ENCODE measurements at regions not wholly inside any gene's neighbourhood (a gene's known extent, or its start where the extent isn't known, plus 50 kb on each side); places are given as distances from the start of the nearest gene placed in this dataset.
"Not testable (repeated sequence)": the region's sequence is repeated elsewhere in the genome, so short reads cannot be mapped to it uniquely, and the experiment has no call there.

DNA sequence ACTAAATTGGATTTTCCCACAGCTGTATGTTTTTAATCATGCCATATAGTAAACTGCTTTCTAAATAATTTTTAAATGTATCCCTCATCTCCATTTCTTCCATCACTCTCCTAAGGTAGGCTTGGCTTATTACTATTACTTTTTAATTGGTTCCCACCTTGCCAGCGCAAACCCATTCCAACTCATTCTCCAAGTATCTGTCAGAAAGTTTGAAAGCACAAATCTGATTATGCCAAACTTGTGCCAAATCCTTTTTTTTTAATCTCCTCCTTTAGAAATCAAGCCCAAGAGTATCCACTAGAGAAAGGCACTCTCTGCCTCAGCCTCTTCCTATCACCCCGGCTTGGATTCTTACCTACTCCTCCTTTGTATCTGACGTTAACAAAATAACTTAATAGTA, 784.5 kb downstream of the TBL1XR1 start:
- no peak for DNase-seq

DNA sequence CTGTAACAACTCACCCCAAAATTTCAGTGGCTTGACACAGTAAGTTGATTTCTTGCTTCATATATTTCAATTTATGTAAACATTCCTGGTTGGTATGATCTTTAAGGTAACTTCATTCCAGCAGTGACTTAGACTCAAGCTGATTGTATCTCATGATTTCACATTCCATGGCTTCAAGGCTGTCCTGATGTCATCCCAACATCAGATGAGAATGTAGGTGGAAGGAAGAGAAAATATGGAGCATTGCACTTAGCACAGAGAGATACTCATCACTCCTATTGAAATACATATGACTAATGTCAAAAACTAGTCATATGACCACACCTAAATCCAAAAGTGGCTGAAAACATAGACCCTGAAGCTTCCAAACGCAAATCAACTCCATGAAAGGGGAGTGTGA, 793.8 kb downstream of the TBL1XR1 start:
- DNase-seq = no peak

DNA sequence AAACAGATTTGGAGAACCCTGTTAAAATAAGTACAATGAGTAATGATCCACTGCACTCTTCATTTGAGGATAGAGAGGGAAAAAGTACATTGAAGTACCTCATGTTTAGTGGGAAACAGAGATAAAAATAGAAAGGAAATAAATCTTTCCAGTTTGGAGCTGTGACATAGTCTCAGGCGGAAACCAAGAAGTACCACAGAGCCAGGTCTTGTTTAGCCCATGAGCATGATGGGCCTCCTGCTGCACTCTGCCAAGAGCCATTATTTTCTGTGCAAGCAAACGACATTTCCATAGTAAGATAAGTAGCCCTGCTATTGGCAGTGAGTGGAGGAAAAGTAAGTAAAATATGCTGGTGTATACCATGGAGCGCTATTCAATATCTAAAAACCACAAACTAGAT, 796.1 kb downstream of the TBL1XR1 start:
- DNase-seq = no peak

DNA sequence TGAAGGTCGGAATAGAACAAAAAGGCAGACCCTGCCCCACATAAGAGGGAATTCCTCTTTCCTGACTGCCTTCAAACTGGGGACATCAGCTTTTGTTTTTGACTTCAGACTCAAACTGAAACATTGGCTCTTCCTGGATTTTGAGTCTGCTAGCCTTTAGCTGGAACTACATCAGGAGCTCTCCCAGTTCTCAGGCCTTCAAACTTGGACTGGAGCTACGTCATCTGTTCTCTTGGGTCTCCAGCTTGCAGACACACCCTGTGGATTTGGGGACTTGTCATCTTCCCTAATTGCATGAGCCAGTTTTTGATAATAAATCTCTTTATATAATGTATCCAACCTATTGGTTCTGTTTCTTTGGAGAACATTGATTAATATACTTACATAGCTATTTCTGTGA, 798.1 kb downstream of the TBL1XR1 start:
- no peak for DNase-seq

DNA sequence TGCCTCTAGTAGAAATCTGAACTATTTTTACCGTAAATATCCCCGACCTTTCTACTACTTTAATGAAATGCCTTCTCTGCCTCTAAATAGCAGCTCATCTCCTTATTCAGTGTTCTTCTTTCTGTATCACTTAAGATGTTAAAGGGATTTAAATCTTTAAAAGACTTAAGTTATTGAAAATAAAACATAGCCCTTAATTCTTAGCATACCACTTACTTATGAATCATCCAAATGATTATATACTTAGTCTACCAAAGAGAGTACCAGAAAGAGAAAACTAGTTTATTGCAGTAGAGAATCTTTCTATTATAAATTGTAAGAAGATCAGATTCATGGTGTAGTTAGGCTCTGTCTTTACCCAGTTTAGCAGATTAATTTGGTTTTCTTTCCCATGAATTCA, 802.0 kb downstream of the TBL1XR1 start:
- DNase-seq = no peak

DNA sequence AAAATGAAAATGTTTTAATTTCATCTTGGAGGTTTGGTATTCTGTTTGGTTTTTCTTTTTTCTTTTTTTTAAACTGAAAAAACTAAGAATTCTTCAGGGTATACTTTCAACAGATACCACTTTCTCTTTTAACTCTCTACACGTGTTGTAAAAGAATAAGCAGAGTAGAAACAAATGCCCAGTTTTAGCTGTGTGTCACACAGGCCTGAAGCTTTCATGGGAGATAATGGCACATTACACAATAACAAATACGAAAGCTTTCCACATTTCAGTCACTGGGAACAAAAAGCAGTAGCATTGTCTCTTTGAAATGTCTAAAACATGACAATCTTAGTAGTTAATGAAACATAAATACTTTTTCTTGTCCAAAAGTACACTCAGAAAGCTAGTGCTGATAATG, 818.5 kb downstream of the TBL1XR1 start:
- no peak for DNase-seq

DNA sequence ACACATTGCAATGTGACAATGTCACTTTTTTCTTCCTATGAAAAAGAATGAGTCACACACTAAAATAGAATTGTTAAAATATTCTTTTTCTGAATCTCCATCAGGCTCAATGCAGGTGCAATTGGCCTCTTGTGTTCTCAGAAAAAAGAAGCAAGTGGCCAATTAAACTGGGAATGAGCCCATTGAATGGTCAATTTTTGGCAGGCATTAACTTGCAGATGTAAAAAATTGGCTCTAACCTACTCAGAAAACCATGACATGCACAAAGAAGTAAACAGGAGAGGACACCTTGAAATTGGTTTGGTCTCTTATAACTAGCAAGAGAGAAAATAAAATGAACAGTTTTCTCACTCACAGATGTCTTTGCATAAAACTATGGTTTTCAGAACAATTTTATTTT, 820.8 kb downstream of the TBL1XR1 start:
- peak; percentile 41 for DNase-seq

DNA sequence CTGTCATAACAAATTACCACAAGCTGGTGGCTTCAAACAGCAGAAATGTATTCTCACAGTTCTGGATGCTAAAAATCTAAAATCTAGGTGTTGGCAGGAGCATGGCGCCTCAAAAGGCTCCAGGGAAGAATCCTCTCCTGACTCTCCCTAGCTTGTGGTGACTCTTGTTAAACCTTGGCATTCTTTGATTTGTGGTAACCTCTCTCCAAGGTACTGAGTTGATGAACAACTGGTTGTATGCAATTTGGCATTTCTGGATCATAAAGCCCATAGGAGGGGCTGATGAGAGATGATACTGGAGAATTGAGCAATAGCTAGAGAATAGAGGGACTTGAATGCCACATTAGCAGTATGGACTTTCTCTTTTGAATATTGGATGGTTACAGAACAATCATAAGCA, 821.8 kb downstream of the TBL1XR1 start:
- DNase-seq = no peak

DNA sequence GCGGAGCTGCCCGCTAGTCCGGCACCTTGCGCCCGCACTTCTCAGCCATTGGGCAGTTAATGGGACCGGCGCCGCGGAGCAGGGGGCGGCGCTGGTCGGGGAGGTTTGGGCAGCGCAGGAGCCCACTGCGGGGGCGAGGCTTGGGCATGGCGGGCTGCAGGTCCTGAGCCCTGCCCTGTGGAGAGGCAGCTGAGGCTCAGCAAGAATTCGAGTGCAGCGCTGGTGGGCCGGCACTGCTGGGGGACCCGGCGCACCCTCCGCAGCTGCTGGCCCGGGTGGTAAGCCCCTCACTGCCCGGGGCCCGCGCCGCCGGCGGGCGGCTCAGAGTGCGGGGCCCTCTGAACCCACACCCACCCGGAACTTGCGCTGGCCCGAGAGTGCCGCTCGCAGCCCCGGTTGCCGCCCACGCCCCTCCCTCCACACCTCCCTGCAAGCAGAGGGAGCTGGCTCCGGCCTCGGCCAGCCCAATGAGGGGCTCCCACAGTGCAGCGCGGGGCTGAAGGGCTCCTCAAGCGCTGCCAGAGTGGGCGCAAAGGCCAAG, 835.0 kb downstream of the TBL1XR1 start:
- no peak for DNase-seq

DNA sequence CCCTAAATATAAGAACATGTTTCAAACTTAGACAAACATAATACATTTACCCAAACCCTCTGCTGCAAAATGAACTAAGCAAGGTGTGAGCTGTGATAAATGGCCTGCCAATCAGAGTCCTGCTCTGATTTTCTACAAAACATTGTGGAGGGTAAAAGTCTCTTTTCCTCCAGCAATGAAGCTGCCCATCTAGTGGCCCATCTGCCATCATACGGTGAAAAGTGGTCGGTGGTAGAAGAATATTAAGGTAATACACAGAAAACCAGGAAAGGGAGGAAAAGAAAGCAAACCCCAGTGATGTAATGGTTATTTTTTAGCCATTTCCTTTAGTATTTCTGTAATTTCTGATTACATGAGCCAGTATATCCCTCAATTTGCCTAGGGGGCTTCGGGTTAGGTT, 838.1 kb downstream of the TBL1XR1 start:
- no peak for DNase-seq

DNA sequence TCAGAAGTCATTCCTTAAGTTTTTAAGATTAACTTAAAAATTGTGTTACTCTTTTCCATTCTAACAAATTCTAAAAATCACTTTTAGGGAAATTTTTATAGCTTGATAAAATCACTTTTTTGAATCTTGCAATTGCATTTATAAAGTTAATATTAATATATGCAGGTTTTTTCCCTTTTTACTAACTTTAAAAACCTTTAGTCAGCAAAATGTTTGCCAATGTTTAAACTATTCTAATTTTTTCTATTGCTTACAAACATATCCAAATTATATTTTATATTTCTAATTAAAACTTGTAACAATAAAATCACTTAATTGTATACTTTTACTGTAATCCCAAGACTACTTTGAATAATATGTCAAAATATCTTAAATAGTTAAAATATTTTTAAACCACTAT, 839.4 kb downstream of the TBL1XR1 start:
- DNase-seq = no peak

DNA sequence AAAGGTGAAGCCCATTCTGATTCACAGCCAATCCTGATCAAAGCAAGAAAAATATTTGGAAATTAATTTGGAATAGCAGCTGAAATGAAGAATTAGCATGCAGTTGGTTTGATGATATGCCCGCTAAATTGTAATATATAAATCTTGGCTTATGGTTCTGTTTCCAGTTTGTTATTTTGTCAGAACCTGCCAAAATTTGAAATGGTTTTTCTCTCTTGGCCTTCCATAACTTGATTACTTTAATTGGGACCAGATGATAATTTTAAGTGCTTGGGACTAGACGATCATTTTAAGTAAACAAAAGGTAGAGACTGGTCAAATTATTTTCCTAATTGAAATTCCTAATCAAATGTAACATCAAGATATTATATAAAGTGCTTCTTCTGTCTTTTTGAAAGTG, 842.4 kb downstream of the TBL1XR1 start:
- DNase-seq = no peak

DNA sequence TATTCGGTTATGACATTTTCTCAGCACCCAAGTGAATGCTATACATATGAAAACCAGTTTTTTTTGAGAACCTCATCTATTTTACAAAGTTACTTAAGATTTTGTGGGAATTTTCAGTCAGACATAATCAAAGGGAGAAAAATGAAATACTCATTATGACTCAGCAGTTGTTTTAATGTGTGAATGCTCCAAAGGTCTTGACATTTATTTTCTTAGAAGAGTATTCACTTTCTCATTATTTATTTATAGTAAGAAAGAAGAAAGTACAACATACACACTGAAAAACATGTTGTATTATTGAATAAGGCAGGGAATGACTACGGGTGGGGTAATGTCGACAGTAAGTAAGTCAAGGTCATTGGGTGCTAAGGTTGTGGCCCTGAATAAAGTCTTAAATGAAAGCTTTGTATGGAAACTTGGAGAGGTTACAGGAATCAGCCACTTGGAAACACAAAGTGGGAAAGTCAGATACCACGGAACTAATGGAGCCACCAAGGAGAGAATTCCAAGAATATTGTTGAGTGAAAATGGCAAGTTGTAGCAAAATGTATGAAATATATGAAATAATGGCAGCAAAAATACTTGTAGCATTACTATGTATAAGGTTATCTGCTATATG, 844.5 kb downstream of the TBL1XR1 start:
- no peak for DNase-seq

DNA sequence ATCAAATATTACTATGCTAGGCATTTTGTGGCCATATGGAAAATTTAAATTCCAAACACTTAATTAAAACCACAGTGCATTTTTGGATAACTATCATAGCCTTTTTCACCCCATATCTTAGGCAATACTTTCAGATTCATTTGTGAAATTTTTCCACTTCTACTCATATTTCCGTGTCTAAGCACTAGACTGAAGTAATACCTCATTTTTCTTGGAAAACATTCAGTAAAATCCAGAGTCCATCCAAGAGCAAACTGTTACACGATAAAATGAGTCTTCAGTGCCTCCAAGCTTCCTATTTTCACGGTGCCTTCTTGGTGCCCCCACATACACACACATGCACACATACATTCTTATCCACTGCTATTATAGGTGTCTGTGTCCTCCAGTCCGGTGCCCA, 845.9 kb downstream of the TBL1XR1 start:
- DNase-seq = no peak

DNA sequence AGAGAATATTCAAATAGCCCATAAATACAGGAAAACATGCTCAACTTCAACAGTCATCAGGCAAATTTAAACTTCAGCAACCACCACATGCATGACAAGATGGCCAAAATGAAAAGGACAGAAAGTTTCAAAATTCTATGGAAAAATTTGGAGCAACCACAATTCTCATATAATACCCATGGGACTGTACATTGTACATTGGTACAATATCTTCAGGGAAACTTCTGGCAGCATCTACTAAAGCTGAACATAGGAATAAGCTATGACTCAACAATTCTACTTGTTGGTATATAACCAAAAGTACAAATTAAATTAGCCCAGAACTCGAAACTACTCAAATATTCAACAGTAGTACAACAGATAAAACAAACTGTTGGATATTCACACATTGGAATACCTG, 847.6 kb downstream of the TBL1XR1 start:
- DNase-seq = no peak

DNA sequence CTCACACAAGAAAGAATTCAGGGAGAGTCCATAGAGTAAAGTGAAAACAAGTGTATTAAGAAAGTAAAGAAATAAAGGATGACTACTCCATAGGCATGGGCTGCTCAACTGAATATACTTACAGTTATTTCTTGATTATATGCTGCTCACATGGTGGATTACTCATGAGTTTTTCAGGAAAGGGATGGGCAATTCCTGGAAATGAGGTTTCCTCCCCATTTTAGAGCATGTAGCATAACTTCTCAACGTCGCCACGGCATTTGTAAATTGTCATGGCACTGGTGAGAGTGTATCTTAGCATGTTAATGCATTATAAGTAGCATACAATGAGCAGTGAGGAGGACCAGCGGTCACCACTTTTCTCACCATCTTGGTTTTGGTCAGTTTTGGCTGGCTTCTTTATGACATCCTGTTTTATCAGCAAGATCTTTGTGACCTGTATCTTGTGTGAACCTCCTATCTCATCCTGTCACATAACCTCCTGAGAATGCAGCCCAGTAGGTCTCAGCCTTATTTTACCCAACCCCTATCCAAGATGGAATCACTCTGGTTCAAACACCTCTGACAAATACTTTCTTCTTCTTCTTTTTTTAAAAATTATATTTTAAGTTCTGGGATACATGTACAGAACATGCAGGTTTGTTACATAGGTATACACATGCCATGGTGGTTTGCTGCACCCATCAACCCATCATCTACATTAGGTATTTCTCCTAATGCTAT, 849.7 kb downstream of the TBL1XR1 start:
- no peak for DNase-seq

DNA sequence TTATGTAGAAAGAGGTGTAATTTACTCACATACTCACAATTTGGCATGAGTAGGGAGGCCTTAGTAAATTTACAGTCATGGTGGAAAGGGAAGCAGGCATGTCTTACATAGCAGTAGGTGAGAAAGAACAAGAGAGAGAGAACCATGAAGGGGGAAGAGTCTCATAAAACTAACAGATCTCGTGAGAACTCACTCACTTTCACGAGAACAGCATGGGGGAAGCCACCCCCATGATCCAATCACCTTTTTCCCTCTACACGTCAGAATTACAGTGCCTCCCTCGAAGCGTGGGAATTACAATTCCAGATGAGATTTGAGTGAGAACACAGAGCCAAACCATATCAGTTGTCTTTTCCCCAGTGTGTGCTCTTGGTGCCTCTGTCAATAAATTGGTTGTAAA, 855.3 kb downstream of the TBL1XR1 start:
- no peak for DNase-seq

DNA sequence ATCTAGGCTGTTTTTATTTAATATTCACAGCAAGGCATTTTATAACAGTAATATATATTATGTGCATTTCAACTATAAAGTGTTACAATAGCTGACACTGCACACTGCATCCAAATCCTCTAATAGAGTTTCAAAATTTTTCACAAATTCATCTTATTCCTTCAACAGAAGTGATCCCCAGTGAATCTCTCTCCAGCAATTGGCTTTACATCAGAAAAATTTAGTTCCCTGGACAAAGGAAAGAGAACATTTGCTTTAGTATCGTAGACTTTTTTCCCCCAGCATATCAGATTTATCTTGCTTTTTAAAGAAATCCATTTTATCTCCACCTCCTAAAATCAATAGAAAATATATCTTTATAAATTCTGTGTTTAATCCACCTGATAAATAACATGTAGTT, 868.6 kb downstream of the TBL1XR1 start:
- no peak for DNase-seq

DNA sequence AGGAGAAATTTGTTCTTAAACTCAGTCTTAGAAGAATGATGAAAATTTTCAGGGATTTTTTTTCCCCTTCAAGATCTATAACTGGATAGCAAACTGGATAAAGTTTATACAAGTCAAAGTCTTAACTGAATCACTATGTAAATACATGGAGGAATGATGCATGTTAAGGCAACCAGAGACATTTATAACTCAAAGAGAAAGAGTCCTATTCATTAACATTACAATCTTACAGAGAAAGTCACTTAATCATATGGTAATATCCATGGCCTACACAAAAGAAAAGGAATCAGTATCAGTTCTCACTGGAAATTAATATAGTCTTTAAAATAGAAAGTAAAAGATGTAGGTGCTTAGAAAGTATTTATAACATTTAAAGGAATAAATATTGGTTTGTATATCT, 869.1 kb downstream of the TBL1XR1 start:
- DNase-seq = no peak

DNA sequence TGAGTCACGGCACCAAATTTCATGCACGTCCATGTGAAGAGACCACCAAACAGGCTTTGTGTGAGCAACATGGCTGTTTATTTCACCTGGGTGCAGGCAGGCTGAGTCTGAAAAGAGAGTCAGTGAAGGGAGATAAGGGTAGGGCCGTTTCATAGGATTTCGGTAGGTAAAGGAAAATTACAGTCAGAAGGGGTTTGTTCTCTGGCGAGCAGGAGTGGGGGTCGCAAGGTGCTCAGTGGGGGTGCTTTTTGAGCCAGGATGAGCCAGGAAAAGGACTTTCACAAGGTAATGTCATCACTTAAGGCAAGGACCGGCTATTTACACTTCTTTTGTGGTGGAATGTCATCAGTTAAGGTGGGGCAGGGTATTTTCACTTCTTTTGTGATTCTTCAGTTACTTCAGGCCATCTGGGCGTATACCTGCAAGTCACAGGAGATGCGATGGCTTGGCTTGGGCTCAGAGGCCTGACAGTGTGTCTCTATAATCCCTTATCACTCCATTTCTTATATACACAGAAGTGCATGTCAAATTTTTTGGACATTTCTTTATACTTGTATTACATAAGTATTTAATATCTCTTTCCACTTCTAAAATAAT, 870.3 kb downstream of the TBL1XR1 start:
- not testable (repeated sequence) for DNase-seq

DNA sequence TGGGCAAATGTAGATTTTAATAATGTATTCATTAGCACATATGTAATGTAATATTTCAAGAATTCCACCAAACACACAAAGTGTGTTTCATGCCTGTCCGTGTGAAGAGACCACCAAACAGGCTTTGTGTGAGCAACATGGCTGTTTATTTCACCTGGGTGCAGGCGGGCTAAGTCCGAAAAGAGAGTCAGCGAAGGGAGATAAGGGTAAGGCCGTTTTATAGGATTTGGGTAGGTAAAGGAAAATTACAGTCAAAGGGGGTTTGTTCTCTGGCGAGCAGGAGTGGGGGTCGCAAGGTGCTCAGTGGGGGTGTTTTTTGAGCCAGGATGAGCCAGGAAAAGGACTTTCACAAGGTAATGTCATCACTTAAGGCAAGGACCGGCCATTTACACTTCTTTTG, 875.8 kb downstream of the TBL1XR1 start:
- not testable (repeated sequence) for DNase-seq

DNA sequence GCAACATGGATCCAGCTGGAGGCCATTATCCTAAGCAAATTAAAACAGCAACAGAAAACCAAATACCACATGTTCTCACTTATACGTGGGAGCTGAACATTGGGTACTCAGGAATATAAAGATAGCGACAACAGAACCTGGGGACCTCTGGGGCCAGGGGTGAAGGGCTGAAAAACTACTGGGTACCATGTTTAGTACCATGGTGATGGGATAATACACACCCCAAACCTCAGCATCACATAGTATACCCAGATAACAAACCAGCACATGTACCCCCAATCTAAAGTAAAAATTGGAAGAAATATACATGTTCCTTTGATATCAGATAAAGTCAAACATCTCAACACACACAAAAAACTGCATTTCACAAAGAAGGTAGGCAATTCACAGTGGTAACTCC, 876.2 kb downstream of the TBL1XR1 start:
- no peak for DNase-seq

DNA sequence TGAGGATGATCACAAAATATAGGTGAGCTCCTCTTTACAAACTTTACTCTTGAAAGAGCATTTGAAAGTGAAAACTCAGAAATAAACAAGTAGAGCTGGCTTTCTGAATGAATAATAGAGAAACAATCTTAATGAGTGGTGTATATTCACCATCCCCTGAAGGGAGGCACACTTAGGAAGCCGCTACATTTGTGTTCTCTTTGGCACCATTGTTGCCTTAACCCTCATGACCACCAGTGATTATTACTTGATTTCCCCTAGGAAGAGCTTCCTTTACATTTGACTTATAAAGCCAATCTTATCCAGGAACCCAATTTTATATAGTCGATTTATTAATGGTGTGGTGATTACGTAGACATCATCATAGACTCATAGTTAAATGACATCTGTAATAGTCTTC, 883.9 kb downstream of the TBL1XR1 start:
- no peak for DNase-seq

DNA sequence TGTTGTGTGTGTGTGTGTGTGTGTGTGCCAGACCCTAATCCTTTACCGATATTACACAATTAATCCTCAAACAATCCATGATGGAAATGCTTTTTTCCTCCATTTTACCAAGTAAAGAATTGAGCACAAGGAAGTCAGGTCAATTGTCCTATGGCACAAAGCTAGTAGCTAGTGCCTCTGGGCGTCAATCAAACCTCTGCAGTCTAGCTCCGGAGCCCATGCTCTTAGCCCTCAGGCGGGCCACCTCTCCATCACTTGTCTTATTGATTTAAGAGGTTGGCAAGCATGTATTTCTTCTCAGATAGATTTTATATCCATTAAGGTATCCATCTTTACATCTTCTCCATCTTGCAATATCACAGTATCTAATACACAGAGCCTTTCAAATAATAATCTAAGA, 886.6 kb downstream of the TBL1XR1 start:
- no peak for DNase-seq
